ENCODE measurements at regions not wholly inside any gene's neighbourhood (a gene's known extent, or its start where the extent isn't known, plus 50 kb on each side); places are given as distances from the start of the nearest gene placed in this dataset.

DNA sequence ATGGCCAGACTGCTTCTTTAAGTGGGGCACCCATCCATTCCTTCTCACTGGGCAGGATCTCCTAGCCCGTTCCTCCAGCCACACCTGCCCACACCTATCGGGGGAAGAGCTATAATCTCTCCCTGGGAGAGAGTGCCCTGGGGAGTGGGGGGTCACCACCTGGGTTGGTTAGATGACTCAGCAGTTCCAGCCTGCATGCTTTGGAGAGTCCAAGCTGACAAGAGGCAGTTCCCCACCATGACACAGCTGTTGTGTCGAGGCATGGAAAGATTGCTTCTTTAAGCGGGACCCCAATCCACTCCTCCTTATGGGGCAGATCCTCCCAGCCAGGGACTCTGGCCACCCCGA lies 52.6 kb upstream of the PPFIA2 start:
- no peak for TF ChIP-seq POLR2A (IDR thresholded peaks at IDR 0.05)
- TF ChIP-seq, protein P1, sequence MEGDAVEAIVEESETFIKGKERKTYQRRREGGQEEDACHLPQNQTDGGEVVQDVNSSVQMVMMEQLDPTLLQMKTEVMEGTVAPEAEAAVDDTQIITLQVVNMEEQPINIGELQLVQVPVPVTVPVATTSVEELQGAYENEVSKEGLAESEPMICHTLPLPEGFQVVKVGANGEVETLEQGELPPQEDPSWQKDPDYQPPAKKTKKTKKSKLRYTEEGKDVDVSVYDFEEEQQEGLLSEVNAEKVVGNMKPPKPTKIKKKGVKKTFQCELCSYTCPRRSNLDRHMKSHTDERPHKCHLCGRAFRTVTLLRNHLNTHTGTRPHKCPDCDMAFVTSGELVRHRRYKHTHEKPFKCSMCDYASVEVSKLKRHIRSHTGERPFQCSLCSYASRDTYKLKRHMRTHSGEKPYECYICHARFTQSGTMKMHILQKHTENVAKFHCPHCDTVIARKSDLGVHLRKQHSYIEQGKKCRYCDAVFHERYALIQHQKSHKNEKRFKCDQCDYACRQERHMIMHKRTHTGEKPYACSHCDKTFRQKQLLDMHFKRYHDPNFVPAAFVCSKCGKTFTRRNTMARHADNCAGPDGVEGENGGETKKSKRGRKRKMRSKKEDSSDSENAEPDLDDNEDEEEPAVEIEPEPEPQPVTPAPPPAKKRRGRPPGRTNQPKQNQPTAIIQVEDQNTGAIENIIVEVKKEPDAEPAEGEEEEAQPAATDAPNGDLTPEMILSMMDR (IDR thresholded peaks at IDR 0.05): no peak
- H3K36me3 ChIP-seq: no peaks in the 10 kb centered on the region
- no peak for DNase-seq
- no peak overlapping the region for H3K4me3 ChIP-seq
- H3K4me1 ChIP-seq: no peaks in the 10 kb centered on the region
- H3K27ac ChIP-seq: no peak overlapping the region
- no peaks in the 10 kb centered on the region for H3K9me3 ChIP-seq
- no peaks in the 10 kb centered on the region for H3K27me3 ChIP-seq

DNA sequence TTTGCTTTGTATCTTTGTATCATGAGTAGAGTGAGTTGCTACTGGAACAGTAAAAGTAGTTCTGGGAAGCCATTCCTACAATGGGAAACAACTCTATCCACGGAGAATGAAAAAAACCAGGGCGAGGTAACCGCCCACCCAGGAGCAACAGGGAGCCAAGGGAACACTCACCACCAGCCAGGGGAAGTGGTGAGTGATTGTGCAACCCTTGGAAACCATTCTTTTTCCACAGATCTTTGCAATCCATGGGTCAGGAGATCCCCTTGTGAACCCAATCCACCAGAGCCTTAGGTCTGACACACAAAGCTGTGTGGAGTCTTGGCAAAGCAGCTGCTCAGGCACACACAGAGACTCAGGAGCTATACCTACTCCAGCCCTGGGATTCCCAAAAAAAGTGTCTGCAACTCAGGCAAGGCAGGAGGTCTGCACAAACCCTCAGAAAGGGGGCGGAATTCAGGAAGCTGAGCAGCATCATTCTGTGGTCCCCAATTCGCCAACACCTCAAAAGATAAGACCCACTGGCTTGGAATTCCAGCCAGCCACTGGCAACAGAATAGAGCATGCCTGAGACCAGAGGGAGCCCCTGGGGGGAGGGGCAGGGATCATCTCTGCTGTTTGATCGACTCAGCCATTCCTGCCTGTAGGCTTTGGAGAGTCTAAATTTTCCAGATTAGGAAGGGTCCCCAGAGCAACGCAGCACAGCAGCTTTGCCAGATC lies 52.1 kb upstream of the PPFIA2 start:
- Histone ChIP-seq H3K27ac (no peak overlapping the region), H3K4me3 (no peak overlapping the region), H3K27me3 (no peaks in the 10 kb centered on the region), H3K4me1 (no peaks in the 10 kb centered on the region), H3K36me3 (no peaks in the 10 kb centered on the region), H3K9me3 (no peaks in the 10 kb centered on the region)
- no peak for DNase-seq
- TF ChIP-seq POLR2A (IDR thresholded peaks at IDR 0.05): no peak
- TF ChIP-seq, protein P1 (IDR thresholded peaks at IDR 0.05): no peak

DNA sequence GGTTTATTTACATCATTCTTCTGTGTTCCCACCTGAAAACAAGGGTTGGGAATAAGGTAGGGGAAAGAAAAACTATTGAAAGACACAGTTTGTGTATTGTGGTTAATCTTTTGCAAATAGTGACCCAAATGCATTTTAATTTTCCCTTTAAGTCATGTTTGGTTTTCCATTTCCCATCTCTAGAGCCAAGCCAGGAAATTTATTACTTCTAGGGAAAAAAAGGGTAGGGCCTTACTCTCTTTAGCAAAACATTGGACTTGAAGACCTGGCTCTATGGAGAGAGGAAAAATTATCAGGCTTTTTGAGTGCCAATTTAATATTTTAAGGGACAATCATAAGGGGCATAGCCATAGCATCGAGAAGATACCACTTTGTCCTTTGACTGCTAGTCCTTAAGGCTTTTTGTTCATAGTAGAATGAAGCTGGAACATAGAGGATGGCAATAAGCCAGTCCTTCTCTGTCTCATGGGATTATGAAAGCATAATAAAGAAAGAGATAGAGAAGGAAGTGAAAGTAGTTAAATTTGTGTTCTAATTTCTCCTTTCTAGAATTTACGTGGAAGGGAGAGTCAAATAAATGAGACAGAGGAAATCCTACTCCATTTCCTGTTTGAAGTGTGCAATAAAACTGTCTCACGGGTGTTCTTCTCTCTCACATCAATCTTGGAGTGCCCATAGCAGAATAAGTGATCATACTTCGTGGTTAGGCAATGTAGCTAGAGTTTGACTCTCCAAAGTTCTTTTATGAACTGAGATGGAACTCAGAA lies 50.9 kb upstream of the PPFIA2 start:
- H3K9me3 ChIP-seq: no peaks in the 10 kb centered on the region
- TF ChIP-seq, protein P1 (IDR thresholded peaks at IDR 0.05): no peak
- no peak for TF ChIP-seq POLR2A (IDR thresholded peaks at IDR 0.05)
- H3K4me3 ChIP-seq: no peak overlapping the region
- H3K4me1 ChIP-seq: no peaks in the 10 kb centered on the region
- no peak for DNase-seq
- no peaks in the 10 kb centered on the region for H3K36me3 ChIP-seq
- H3K27ac ChIP-seq: no peak overlapping the region
- no peaks in the 10 kb centered on the region for H3K27me3 ChIP-seq

DNA sequence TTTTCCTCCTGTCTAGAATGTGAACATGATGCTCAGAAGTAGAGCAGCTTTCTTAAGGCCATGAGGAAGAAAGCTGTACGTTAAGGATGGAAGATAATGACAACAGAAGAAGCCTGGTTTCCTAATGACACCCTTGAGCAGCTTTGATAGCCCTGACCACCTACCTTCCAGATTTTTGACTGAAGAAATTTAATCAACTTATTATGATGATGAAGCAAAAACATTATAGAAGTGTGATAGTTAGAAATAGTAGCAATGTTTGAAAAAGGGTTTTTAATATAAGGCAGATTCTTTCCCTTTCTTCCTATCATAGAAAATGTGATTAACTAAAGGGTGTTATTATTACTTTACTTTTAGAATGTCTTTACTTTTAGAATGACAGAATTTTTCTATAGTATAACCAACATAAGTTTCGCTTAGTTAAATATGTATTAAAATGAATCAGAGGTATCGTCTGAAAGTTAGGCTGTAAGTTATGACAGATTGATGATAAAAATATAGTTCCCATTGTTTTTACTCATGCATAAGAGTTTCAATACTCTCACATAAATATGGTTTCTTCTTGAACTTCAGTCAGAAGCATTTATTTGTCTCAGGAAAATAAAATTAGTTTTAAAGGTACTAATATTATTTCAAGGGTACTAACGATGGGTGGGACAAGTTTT lies 50.1 kb upstream of the PPFIA2 start:
- Histone ChIP-seq H3K9me3 (no peaks in the 10 kb centered on the region), H3K4me3 (no peak overlapping the region), H3K4me1 (no peaks in the 10 kb centered on the region), H3K27ac (no peak overlapping the region), H3K27me3 (no peaks in the 10 kb centered on the region), H3K36me3 (no peaks in the 10 kb centered on the region)
- no peak for DNase-seq
- TF ChIP-seq, protein P1 (IDR thresholded peaks at IDR 0.05): no peak
- TF ChIP-seq POLR2A (IDR thresholded peaks at IDR 0.05): no peak

All from Peyer's patch (tissue), 4 donors.